ENCODE measurements at regions not wholly inside any gene's neighbourhood (a gene's known extent, or its start where the extent isn't known, plus 50 kb on each side); places are given as distances from the start of the nearest gene placed in this dataset.

- intact Hi-C loops (cut with DNase I), result no loop called here
- no peak for ATAC-seq (ENCODE audit: low FRiP score)
- 88 to 94% methylated on average over 10 of the region's 10 CpGs for WGBS, 2 donors
Observed at GRCh38 chr9:89795538-89796195, 190.9 kb downstream of the GADD45G start.

DNA sequence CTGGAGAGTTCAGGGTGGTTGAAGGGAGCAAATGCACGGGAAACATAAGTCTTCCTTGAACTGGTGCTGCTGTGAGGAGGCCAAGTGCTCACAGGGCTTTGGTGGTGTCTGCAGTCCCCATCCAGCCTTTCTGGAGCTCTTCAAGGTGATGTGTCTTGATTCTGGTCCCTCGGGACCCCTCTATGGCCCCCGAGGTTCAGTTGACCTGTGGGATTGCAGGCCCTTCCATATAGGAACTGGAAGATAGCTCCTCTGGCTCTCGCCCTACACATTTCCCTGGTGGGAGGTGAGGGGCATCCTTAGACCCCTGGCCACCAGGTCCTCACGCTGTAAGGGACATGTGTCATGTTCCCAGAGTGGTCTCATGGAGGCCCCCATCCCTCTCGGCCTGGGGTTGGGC, 191.8 kb downstream of the GADD45G start:
- ATAC-seq (ENCODE audit: low FRiP score), result no peak
- WGBS, 2 donors, result 87 to 90% methylated on average over 6 of the region's 6 CpGs
- DNase-seq, result no peak

More at GRCh38 chr9:89795538-89796195, 190.9 kb downstream of the GADD45G start:
- Histone ChIP-seq H3K36me3 (ENCODE audit: control insufficient read depth in 1 of 2, insufficient read depth in 2 of 2, low read length in 1 of 2) (no peaks in the 10 kb centered on the region), H3K27me3 (ENCODE audit: control insufficient read depth in 1 of 2, insufficient read depth in 2 of 2, low read length in 1 of 2) (no peaks in the 10 kb centered on the region), H3K4me3 (ENCODE audit: low read length in 2 of 2) (no peak overlapping the region), H3K9me3 (ENCODE audit: control insufficient read depth, low read length) (no peaks in the 10 kb centered on the region), H3K27ac (ENCODE audit: low read depth in 1 of 2, low read length in 2 of 2) (no peak overlapping the region), H3K4me1 (ENCODE audit: control insufficient read depth in 1 of 2, insufficient read depth in 2 of 2, low read length in 2 of 2) (no peaks in the 10 kb centered on the region)
- no peak for DNase-seq

GRCh38 chr9:89797255-89797654, 192.4 kb downstream of the GADD45G start:
- no peaks in the 10 kb centered on the region for H3K36me3 ChIP-seq (ENCODE audit: control insufficient read depth in 1 of 2, insufficient read depth in 2 of 2, low read length in 1 of 2)
- 93 to 96% methylated on average over 11 of the region's 11 CpGs for WGBS, 2 donors
- no peak for DNase-seq
- H3K4me1 ChIP-seq (ENCODE audit: control insufficient read depth in 1 of 2, insufficient read depth in 2 of 2, low read length in 2 of 2), result no peaks in the 10 kb centered on the region
- H3K9me3 ChIP-seq (ENCODE audit: control insufficient read depth, low read length), result no peaks in the 10 kb centered on the region
- H3K27me3 ChIP-seq (ENCODE audit: control insufficient read depth in 1 of 2, insufficient read depth in 2 of 2, low read length in 1 of 2), result no peaks in the 10 kb centered on the region
- intact Hi-C loops (cut with DNase I), result no loop called here
- H3K4me3 ChIP-seq (ENCODE audit: low read length in 2 of 2), result no peak overlapping the region
- no peak overlapping the region for H3K27ac ChIP-seq (ENCODE audit: low read depth in 1 of 2, low read length in 2 of 2)
- ATAC-seq (ENCODE audit: low FRiP score), result no peak

More for the DNA sequence above, 191.8 kb downstream of the GADD45G start:
- no peak overlapping the region for H3K27ac ChIP-seq (ENCODE audit: low read depth in 1 of 2, low read length in 2 of 2)
- H3K36me3 ChIP-seq (ENCODE audit: control insufficient read depth in 1 of 2, insufficient read depth in 2 of 2, low read length in 1 of 2), result no peaks in the 10 kb centered on the region
- intact Hi-C loops (cut with DNase I), result no loop called here
- H3K4me1 ChIP-seq (ENCODE audit: control insufficient read depth in 1 of 2, insufficient read depth in 2 of 2, low read length in 2 of 2), result no peaks in the 10 kb centered on the region
- H3K27me3 ChIP-seq (ENCODE audit: control insufficient read depth in 1 of 2, insufficient read depth in 2 of 2, low read length in 1 of 2), result no peaks in the 10 kb centered on the region
- H3K9me3 ChIP-seq (ENCODE audit: control insufficient read depth, low read length), result no peaks in the 10 kb centered on the region
- no peak overlapping the region for H3K4me3 ChIP-seq (ENCODE audit: low read length in 2 of 2)

GRCh38 chr9:89797937-89798455, 193.2 kb downstream of the GADD45G start:
- ATAC-seq (ENCODE audit: low FRiP score) (no peak), DNase-seq (no peak)
- H3K9me3 ChIP-seq (ENCODE audit: control insufficient read depth, low read length), result no peaks in the 10 kb centered on the region
- no peak overlapping the region for H3K4me3 ChIP-seq (ENCODE audit: low read length in 2 of 2)
- H3K27ac ChIP-seq (ENCODE audit: low read depth in 1 of 2, low read length in 2 of 2), result no peak overlapping the region
- H3K36me3 ChIP-seq (ENCODE audit: control insufficient read depth in 1 of 2, insufficient read depth in 2 of 2, low read length in 1 of 2), result no peaks in the 10 kb centered on the region
- H3K27me3 ChIP-seq (ENCODE audit: control insufficient read depth in 1 of 2, insufficient read depth in 2 of 2, low read length in 1 of 2), result no peaks in the 10 kb centered on the region
- H3K4me1 ChIP-seq (ENCODE audit: control insufficient read depth in 1 of 2, insufficient read depth in 2 of 2, low read length in 2 of 2), result no peaks in the 10 kb centered on the region
- intact Hi-C loops (cut with DNase I), result no loop called here
- WGBS, 2 donors, result 80 to 85% methylated on average over 8 of the region's 8 CpGs

GRCh38 chr9:89798547-89799120, 193.8 kb downstream of the GADD45G start:
- H3K4me1 ChIP-seq (ENCODE audit: control insufficient read depth in 1 of 2, insufficient read depth in 2 of 2, low read length in 2 of 2), result no peaks in the 10 kb centered on the region
- no peaks in the 10 kb centered on the region for H3K27me3 ChIP-seq (ENCODE audit: control insufficient read depth in 1 of 2, insufficient read depth in 2 of 2, low read length in 1 of 2)
- ATAC-seq (ENCODE audit: low FRiP score) (no peak), DNase-seq (no peak)
- WGBS, 2 donors, result 94 to 95% methylated on average over 4 of the region's 4 CpGs
- intact Hi-C loops (cut with DNase I), result no loop called here
- H3K27ac ChIP-seq (ENCODE audit: low read depth in 1 of 2, low read length in 2 of 2), result no peak overlapping the region
- no peak overlapping the region for H3K4me3 ChIP-seq (ENCODE audit: low read length in 2 of 2)
- H3K36me3 ChIP-seq (ENCODE audit: control insufficient read depth in 1 of 2, insufficient read depth in 2 of 2, low read length in 1 of 2), result no peaks in the 10 kb centered on the region
- no peaks in the 10 kb centered on the region for H3K9me3 ChIP-seq (ENCODE audit: control insufficient read depth, low read length)

DNA sequence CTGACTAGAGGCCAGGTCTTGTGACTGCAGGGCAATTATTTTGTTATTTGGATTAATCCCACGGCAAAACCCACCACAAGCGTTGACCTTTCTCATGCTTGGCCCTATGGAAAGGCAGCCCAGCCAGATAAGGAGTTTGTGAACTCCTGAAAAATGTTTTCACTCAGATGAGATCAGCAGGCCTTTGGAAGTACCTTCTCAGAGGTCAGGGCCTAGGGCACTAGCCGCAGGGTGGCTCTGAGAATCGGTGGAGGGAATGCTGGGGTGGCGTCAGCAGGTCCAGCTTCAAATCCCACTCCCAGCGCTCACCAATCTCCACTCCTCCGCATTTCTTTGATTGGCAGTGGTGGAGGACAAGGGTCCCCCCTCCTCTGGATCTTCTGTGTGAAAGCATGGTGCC, 194.4 kb downstream of the GADD45G start:
- Histone ChIP-seq H3K27me3 (ENCODE audit: control insufficient read depth in 1 of 2, insufficient read depth in 2 of 2, low read length in 1 of 2) (no peaks in the 10 kb centered on the region), H3K36me3 (ENCODE audit: control insufficient read depth in 1 of 2, insufficient read depth in 2 of 2, low read length in 1 of 2) (no peaks in the 10 kb centered on the region), H3K4me3 (ENCODE audit: low read length in 2 of 2) (no peak overlapping the region), H3K4me1 (ENCODE audit: control insufficient read depth in 1 of 2, insufficient read depth in 2 of 2, low read length in 2 of 2) (no peaks in the 10 kb centered on the region), H3K27ac (ENCODE audit: low read depth in 1 of 2, low read length in 2 of 2) (no peak overlapping the region), H3K9me3 (ENCODE audit: control insufficient read depth, low read length) (no peaks in the 10 kb centered on the region)
- 97 to 98% methylated on average over 7 of the region's 7 CpGs for WGBS, 2 donors
- DNase-seq (no peak), ATAC-seq (ENCODE audit: low FRiP score) (no peak)
- intact Hi-C loops (cut with DNase I), result no loop called here

- H3K27ac ChIP-seq (ENCODE audit: low read depth in 1 of 2, low read length in 2 of 2), result no peak overlapping the region
- H3K27me3 ChIP-seq (ENCODE audit: control insufficient read depth in 1 of 2, insufficient read depth in 2 of 2, low read length in 1 of 2), result no peaks in the 10 kb centered on the region
- intact Hi-C loops (cut with DNase I), result loop anchor here in 1 of 2 donors (5.0 kb wide), 1 partner anchor 192 kb away; the partner anchor contains the start of gene GADD45G
- no peaks in the 10 kb centered on the region for H3K9me3 ChIP-seq (ENCODE audit: control insufficient read depth, low read length)
- WGBS, 2 donors, result 97 to 98% methylated on average over 3 of the region's 3 CpGs
- ATAC-seq (ENCODE audit: low FRiP score) (no peak), DNase-seq (no peak)
- no peaks in the 10 kb centered on the region for H3K4me1 ChIP-seq (ENCODE audit: control insufficient read depth in 1 of 2, insufficient read depth in 2 of 2, low read length in 2 of 2)
- H3K36me3 ChIP-seq (ENCODE audit: control insufficient read depth in 1 of 2, insufficient read depth in 2 of 2, low read length in 1 of 2), result no peaks in the 10 kb centered on the region
- H3K4me3 ChIP-seq (ENCODE audit: low read length in 2 of 2), result no peak overlapping the region
Observed at GRCh38 chr9:89799766-89800165, 195.0 kb downstream of the GADD45G start.

DNA sequence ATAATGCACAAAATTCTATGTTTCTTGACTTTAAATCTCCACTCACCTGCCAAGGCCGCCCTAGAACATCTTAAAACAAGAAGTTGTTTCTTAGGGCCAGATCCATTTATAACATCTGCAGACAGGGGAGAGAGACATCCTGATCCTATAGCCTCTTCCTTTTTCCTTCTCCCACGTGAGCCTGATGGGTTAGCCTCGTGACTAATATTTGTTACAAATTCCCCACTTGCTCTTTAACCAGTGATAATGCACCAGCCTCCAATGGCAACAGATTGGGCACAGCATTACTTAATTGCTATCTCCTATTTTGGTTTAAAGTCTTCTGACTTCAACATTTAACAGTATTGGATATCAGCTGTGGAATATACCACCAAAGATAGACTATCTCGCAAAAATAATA, 196.5 kb downstream of the GADD45G start:
- ATAC-seq (ENCODE audit: low FRiP score) (no peak), DNase-seq (no peak)
- no peak overlapping the region for H3K27ac ChIP-seq (ENCODE audit: low read depth in 1 of 2, low read length in 2 of 2)
- H3K27me3 ChIP-seq (ENCODE audit: control insufficient read depth in 1 of 2, insufficient read depth in 2 of 2, low read length in 1 of 2), result no peaks in the 10 kb centered on the region
- H3K4me3 ChIP-seq (ENCODE audit: low read length in 2 of 2), result no peak overlapping the region
- intact Hi-C loops (cut with DNase I), result loop anchor here in 1 of 2 donors (5.0 kb wide), 1 partner anchor 194 kb away; the partner anchor contains the start of gene GADD45G
- 26 to 31% methylated on average over 4 of the region's 4 CpGs for WGBS, 2 donors
- H3K4me1 ChIP-seq (ENCODE audit: control insufficient read depth in 1 of 2, insufficient read depth in 2 of 2, low read length in 2 of 2), result no peaks in the 10 kb centered on the region
- H3K36me3 ChIP-seq (ENCODE audit: control insufficient read depth in 1 of 2, insufficient read depth in 2 of 2, low read length in 1 of 2), result no peaks in the 10 kb centered on the region
- H3K9me3 ChIP-seq (ENCODE audit: control insufficient read depth, low read length), result no peaks in the 10 kb centered on the region
